AG09309 (cell line): ENCODE measurements at regions not wholly inside any gene's neighbourhood (a gene's known extent, or its start where the extent isn't known, plus 50 kb on each side); places are given as distances from the start of the nearest gene placed in this dataset.
A peak's percentile ranks its signal among the peaks of the same experiment; 100 is the strongest.

Source experiments
- DNase-seq: peaks from one replicate; pipeline ENCODE4 v3.0.0-alpha.2; 2010; ENCODE audit warnings: low read depth
- H3K4me3 ChIP-seq: 2 replicates; pipeline ENCODE4 v1.5.1; 2011; ENCODE audit warnings: mild to moderate bottlenecking, low read depth, low read length, moderate library complexity; ENCODE audit not compliant: control insufficient read depth
- CTCF ChIP-seq: IDR thresholded peaks from 2 replicates; pipeline ENCODE4 v1.5.1; 2011; ENCODE audit warnings: mild to moderate bottlenecking, low read depth, low read length, inconsistent platforms; ENCODE audit not compliant: insufficient read depth, control insufficient read depth; ENCODE audit errors: missing control alignments

- DNase-seq: no peak
- H3K4me3 ChIP-seq: no peak overlapping the region
- no peak for TF ChIP-seq CTCF
These were observed 156.2 kb downstream of the COG6 start for GRCh38 chr13:39811696-39812095.

- TF ChIP-seq CTCF: peak; percentile 25
- no peak overlapping the region for H3K4me3 ChIP-seq
- no peak for DNase-seq
These were observed 160.1 kb downstream of the COG6 start for GRCh38 chr13:39815345-39816111.

- TF ChIP-seq CTCF: no peak
- DNase-seq: no peak
- no peak overlapping the region for H3K4me3 ChIP-seq
These were observed 161.5 kb downstream of the COG6 start for GRCh38 chr13:39816936-39817335.

- DNase-seq: no peak
- no peak overlapping the region for H3K4me3 ChIP-seq
- no peak for TF ChIP-seq CTCF
These were observed 163.5 kb downstream of the COG6 start for GRCh38 chr13:39818953-39819352.

- no peak for DNase-seq
- H3K4me3 ChIP-seq: no peak overlapping the region
- TF ChIP-seq CTCF: no peak
These were observed 165.1 kb downstream of the COG6 start for GRCh38 chr13:39820606-39821005.

- no peak overlapping the region for H3K4me3 ChIP-seq
- TF ChIP-seq CTCF: no peak
- DNase-seq: no peak
These were observed 166.5 kb downstream of the COG6 start for GRCh38 chr13:39821977-39822376.
